GM12892 (cell line): ENCODE measurements at regions not wholly inside any gene's neighbourhood (a gene's known extent, or its start where the extent isn't known, plus 50 kb on each side); places are given as distances from the start of the nearest gene placed in this dataset.

Experiments used
- POLR2A ChIP-seq: IDR thresholded peaks from 2 replicates; pipeline ENCODE4 v1.6.1; 2011; ENCODE audit warnings: low read depth, low read length, control low read depth
- POLR2AphosphoS5 ChIP-seq: IDR thresholded peaks from 2 replicates; pipeline ENCODE4 v1.6.1; 2011; ENCODE audit warnings: low read depth, low read length, control low read depth

GRCh38 chr9:107645464-107645833 is 155.9 kb upstream of the KLF4 start:
- TF ChIP-seq POLR2AphosphoS5 (no peak), POLR2A (no peak)
